WTC11 (cell line): ENCODE measurements at regions not wholly inside any gene's neighbourhood (a gene's known extent, or its start where the extent isn't known, plus 50 kb on each side); places are given as distances from the start of the nearest gene placed in this dataset.

Experiments
- ATAC-seq: fragments of 200-7000 bp; cut with Tn5 transposase; 2 replicates; pipeline ENCODE4 v1.10.0; 2021; ENCODE audit warnings: mild to moderate bottlenecking, moderate library complexity
- CTCF ChIA-PET: fragments of 300-600 bp; sonication (Branson Sonifier 250); formaldehyde crosslinking; loops from one replicate; lab custom pipeline; 2021; ENCODE audit warnings: antibody characterized with exemption; lab: Charles Lee
- POLR2A ChIA-PET: fragments of 350-600 bp; sonication (Branson Sonifier 250); formaldehyde crosslinking; loops from one replicate; lab custom pipeline; 2021; ENCODE audit warnings: antibody characterized with exemption; lab: Charles Lee
- DNase-seq: peaks from one replicate; pipeline ENCODE4 v3.0.0; 2021; ENCODE audit warnings: low spot score
- H3K27ac Mint-ChIP-seq: 2 replicates; pipeline ENCODE4 v1.8.0; 2021; ENCODE audit warnings: mixed read lengths
- H3K27me3 Mint-ChIP-seq: 2 replicates; pipeline ENCODE4 v1.8.0; 2021; ENCODE audit warnings: low read depth, mild to moderate bottlenecking, moderate library complexity, mixed read lengths
- H3K36me3 Mint-ChIP-seq: 2 replicates; pipeline ENCODE4 v1.8.0; 2021; ENCODE audit warnings: mixed read lengths
- H3K4me1 Mint-ChIP-seq: 2 replicates; pipeline ENCODE4 v1.8.0; 2022; ENCODE audit warnings: mixed read lengths
- H3K4me3 Mint-ChIP-seq: 2 replicates; pipeline ENCODE4 v1.8.0; 2021; ENCODE audit warnings: mild to moderate bottlenecking, moderate library complexity, mixed read lengths
- H3K9me3 Mint-ChIP-seq: 2 replicates; pipeline ENCODE4 v1.8.0; 2021; ENCODE audit warnings: mixed read lengths
- CBFB ChIP-seq: sonication (generic); formaldehyde crosslinking; IDR thresholded peaks from 2 replicates; pipeline ENCODE4 v1.8.1; 2022; ENCODE audit warnings: mild to moderate bottlenecking, low read depth, missing genetic modification reagents
- EMX1 ChIP-seq: fragments of 250-450 bp; sonication (Bioruptor Pico); IDR thresholded peaks from 2 replicates; pipeline ENCODE4 v1.8.0; 2021; ENCODE audit warnings: mild to moderate bottlenecking
- FOXP1 ChIP-seq: sonication (generic); formaldehyde crosslinking; IDR thresholded peaks from 2 replicates; pipeline ENCODE4 v1.8.0; 2022; ENCODE audit warnings: missing genetic modification reagents, mild to moderate bottlenecking, moderate library complexity, borderline replicate concordance
- HMGA2 ChIP-seq: fragments of 250-450 bp; sonication (Bioruptor Pico); IDR thresholded peaks from 2 replicates; pipeline ENCODE4 v1.4.0; 2021; ENCODE audit warnings: mild to moderate bottlenecking, moderate library complexity
- JAZF1 ChIP-seq: fragments of 250-450 bp; sonication (Bioruptor Pico); IDR thresholded peaks from 2 replicates; pipeline ENCODE4 v1.9.0; 2021; ENCODE audit warnings: moderate library complexity, mild to moderate bottlenecking, inconsistent platforms
- JUN ChIP-seq: sonication (generic); formaldehyde crosslinking; IDR thresholded peaks from 2 replicates; pipeline ENCODE4 v1.8.0; 2023; ENCODE audit warnings: mild to moderate bottlenecking, missing genetic modification reagents
- MXD4 ChIP-seq: fragments of 250-450 bp; sonication (Bioruptor Pico); IDR thresholded peaks from 2 replicates; pipeline ENCODE4 v1.8.0; 2021; ENCODE audit warnings: mild to moderate bottlenecking, moderate library complexity, borderline replicate concordance
- NFYB ChIP-seq: sonication (generic); formaldehyde crosslinking; conservative IDR thresholded peaks from 2 replicates; pipeline ENCODE4 v1.8.0; 2022; ENCODE audit warnings: low read depth, missing genetic modification reagents
- PRRX2 ChIP-seq: fragments of 250-450 bp; sonication (Bioruptor Pico); IDR thresholded peaks from 2 replicates; pipeline ENCODE4 v1.8.0; 2021; ENCODE audit warnings: mild to moderate bottlenecking
- RELA ChIP-seq: sonication (generic); formaldehyde crosslinking; IDR thresholded peaks from 2 replicates; pipeline ENCODE4 v1.8.1; 2022; ENCODE audit warnings: missing genetic modification reagents, mild to moderate bottlenecking, borderline replicate concordance
- SOX15 ChIP-seq: fragments of 250-450 bp; sonication (Bioruptor Pico); IDR thresholded peaks from 2 replicates; pipeline ENCODE4 v1.9.0; 2021; ENCODE audit warnings: mild to moderate bottlenecking
- TF ChIP-seq, protein P1 (sequence below): fragments of 250-450 bp; sonication (Bioruptor Pico); IDR thresholded peaks from 2 replicates; pipeline ENCODE4 v1.9.0; 2021; ENCODE audit warnings: mild to moderate bottlenecking, borderline replicate concordance
- TF ChIP-seq, protein P2 (sequence below): sonication (generic); formaldehyde crosslinking; IDR thresholded peaks from 2 replicates; pipeline ENCODE4 v1.8.0; 2023; ENCODE audit warnings: mild to moderate bottlenecking, missing genetic modification reagents
- TF ChIP-seq, protein P3 (sequence below): sonication (generic); formaldehyde crosslinking; IDR thresholded peaks from 2 replicates; pipeline ENCODE4 v1.8.0; 2022; ENCODE audit warnings: mild to moderate bottlenecking, missing genetic modification reagents
- TF ChIP-seq, protein P4 (sequence below): sonication (generic); formaldehyde crosslinking; IDR thresholded peaks from 2 replicates; pipeline ENCODE4 v1.8.0; 2023; ENCODE audit warnings: missing genetic modification reagents, mild to moderate bottlenecking, borderline replicate concordance

DNA sequence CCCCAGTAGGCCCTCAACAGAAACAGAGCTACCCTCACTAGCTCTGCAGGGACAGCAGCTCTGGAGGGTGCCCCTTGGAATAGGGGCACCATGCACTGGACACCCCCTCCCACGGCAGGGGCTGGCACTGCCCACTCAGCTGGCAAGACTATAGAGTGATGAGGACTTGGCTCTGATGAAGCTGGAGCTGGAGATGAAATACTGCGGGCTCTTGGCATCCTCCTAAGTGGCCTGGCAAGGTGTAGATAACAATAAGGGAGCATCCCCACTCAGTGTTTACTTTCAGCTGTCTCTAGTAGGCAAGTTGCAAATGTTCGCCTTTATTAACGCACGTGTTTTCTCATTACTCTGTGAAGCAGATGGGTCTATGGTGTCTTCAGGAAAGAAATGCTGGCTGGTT is 92.7 kb downstream of the PDCL3 start:
- H3K4me1 Mint-ChIP-seq, result no peaks in the 10 kb centered on the region
- H3K27ac Mint-ChIP-seq, result no peak overlapping the region
- ChIA-PET CTCF (no interaction called here), POLR2A (no interaction called here)
- 0 out of 2 replicates have a peak, but pooled peaks cover 5% of the 10 kb centered on the region for H3K9me3 Mint-ChIP-seq
- 0 out of 2 replicates have a peak, but pooled peaks cover 4% of the 10 kb centered on the region for H3K36me3 Mint-ChIP-seq
- TF ChIP-seq, protein P1, sequence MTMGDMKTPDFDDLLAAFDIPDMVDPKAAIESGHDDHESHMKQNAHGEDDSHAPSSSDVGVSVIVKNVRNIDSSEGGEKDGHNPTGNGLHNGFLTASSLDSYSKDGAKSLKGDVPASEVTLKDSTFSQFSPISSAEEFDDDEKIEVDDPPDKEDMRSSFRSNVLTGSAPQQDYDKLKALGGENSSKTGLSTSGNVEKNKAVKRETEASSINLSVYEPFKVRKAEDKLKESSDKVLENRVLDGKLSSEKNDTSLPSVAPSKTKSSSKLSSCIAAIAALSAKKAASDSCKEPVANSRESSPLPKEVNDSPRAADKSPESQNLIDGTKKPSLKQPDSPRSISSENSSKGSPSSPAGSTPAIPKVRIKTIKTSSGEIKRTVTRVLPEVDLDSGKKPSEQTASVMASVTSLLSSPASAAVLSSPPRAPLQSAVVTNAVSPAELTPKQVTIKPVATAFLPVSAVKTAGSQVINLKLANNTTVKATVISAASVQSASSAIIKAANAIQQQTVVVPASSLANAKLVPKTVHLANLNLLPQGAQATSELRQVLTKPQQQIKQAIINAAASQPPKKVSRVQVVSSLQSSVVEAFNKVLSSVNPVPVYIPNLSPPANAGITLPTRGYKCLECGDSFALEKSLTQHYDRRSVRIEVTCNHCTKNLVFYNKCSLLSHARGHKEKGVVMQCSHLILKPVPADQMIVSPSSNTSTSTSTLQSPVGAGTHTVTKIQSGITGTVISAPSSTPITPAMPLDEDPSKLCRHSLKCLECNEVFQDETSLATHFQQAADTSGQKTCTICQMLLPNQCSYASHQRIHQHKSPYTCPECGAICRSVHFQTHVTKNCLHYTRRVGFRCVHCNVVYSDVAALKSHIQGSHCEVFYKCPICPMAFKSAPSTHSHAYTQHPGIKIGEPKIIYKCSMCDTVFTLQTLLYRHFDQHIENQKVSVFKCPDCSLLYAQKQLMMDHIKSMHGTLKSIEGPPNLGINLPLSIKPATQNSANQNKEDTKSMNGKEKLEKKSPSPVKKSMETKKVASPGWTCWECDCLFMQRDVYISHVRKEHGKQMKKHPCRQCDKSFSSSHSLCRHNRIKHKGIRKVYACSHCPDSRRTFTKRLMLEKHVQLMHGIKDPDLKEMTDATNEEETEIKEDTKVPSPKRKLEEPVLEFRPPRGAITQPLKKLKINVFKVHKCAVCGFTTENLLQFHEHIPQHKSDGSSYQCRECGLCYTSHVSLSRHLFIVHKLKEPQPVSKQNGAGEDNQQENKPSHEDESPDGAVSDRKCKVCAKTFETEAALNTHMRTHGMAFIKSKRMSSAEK (CRISPR knock-in tag), result no peak
- TF ChIP-seq, protein P2, sequence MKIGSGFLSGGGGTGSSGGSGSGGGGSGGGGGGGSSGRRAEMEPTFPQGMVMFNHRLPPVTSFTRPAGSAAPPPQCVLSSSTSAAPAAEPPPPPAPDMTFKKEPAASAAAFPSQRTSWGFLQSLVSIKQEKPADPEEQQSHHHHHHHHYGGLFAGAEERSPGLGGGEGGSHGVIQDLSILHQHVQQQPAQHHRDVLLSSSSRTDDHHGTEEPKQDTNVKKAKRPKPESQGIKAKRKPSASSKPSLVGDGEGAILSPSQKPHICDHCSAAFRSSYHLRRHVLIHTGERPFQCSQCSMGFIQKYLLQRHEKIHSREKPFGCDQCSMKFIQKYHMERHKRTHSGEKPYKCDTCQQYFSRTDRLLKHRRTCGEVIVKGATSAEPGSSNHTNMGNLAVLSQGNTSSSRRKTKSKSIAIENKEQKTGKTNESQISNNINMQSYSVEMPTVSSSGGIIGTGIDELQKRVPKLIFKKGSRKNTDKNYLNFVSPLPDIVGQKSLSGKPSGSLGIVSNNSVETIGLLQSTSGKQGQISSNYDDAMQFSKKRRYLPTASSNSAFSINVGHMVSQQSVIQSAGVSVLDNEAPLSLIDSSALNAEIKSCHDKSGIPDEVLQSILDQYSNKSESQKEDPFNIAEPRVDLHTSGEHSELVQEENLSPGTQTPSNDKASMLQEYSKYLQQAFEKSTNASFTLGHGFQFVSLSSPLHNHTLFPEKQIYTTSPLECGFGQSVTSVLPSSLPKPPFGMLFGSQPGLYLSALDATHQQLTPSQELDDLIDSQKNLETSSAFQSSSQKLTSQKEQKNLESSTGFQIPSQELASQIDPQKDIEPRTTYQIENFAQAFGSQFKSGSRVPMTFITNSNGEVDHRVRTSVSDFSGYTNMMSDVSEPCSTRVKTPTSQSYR (CRISPR knock-in tag), result no peak
- TF ChIP-seq HMGA2 (CRISPR knock-in tag), result no peak
- H3K4me3 Mint-ChIP-seq, result no peak overlapping the region
- no peak for ATAC-seq
- H3K27me3 Mint-ChIP-seq, result no peaks in the 10 kb centered on the region
- DNase-seq, result no peak

DNA sequence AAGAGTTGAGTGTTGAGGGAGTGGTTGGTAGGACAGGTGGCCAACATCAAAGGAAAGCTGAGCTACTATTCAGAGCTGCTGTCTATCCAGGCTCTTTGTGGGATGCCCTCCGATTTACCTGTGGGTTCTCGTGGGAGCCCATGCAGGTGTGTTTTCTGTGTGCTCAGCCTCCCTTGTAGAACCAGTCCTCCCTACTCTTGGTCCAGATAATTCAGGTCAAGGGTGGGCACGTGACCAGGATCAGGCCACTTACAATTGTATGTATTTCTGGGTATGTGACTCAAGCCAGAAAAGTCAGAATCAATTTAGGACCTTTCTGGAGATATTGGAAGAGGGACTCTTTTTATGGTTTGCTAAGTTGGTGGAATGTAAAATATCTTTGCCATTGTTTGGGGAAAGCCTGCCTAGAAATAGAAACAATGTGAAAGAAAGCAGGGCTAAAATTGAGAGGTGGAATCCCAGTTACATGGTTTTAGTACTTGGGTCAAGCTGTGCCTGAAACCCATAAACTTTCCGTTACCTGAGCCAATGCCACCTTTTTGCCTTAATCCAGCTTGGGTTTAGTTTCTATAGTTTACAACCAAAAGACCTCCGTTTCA is 93.2 kb downstream of the PDCL3 start:
- H3K9me3 Mint-ChIP-seq, result 0 out of 2 replicates have a peak, but pooled peaks cover 5% of the 10 kb centered on the region
- TF ChIP-seq MXD4 (CRISPR knock-in tag), result no peak
- TF ChIP-seq, protein P3, sequence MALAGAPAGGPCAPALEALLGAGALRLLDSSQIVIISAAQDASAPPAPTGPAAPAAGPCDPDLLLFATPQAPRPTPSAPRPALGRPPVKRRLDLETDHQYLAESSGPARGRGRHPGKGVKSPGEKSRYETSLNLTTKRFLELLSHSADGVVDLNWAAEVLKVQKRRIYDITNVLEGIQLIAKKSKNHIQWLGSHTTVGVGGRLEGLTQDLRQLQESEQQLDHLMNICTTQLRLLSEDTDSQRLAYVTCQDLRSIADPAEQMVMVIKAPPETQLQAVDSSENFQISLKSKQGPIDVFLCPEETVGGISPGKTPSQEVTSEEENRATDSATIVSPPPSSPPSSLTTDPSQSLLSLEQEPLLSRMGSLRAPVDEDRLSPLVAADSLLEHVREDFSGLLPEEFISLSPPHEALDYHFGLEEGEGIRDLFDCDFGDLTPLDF (CRISPR knock-in tag), result no peak
- no peak for TF ChIP-seq RELA (CRISPR knock-in tag)
- no peak for ATAC-seq
- H3K4me3 Mint-ChIP-seq, result no peak overlapping the region
- CTCF ChIA-PET, result no interaction called here
- no peak for DNase-seq
- no peaks in the 10 kb centered on the region for H3K4me1 Mint-ChIP-seq
- H3K36me3 Mint-ChIP-seq, result 0 out of 2 replicates have a peak, but pooled peaks cover 4% of the 10 kb centered on the region
- H3K27ac Mint-ChIP-seq, result no peak overlapping the region
- no peaks in the 10 kb centered on the region for H3K27me3 Mint-ChIP-seq
- POLR2A ChIA-PET, result no interaction called here

DNA sequence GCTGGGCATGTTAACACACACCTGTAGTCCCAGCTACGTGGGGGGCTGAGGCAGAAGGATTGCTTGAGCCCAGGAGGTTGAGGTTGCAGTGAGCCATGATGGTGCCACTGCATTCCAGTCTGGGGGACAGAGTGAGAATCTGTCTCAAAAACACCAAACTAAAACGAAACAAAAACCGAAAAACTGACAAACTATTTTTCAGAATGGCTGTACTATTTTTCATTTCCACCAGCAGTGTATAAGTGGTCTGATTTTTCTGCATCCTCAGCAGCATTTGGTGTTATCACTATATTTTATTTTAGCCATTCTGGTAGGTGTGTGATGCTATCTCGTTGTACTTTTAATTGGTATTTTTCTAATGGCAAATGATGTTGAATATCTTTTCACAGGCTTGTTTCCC is 95.2 kb downstream of the PDCL3 start:
- peaks cover 8% of the 10 kb centered on the region for H3K9me3 Mint-ChIP-seq
- ATAC-seq, result no peak
- ChIA-PET POLR2A (no interaction called here), CTCF (interaction anchor here (1.2 kb wide), 1 partner anchor 47 kb away, joined by 3 read pairs; no protein-coding TSS in a partner anchor)
- no peaks in the 10 kb centered on the region for H3K4me1 Mint-ChIP-seq
- no peak overlapping the region for H3K27ac Mint-ChIP-seq
- no peaks in the 10 kb centered on the region for H3K27me3 Mint-ChIP-seq
- no peak for DNase-seq
- 0 out of 2 replicates have a peak, but pooled peaks cover 4% of the 10 kb centered on the region for H3K36me3 Mint-ChIP-seq
- no peak overlapping the region for H3K4me3 Mint-ChIP-seq
- TF ChIP-seq PRRX2 (CRISPR knock-in tag) (no peak), JUN (CRISPR knock-in tag) (no peak), RELA (CRISPR knock-in tag) (no peak), HMGA2 (CRISPR knock-in tag) (no peak), NFYB (CRISPR knock-in tag) (no peak), MXD4 (CRISPR knock-in tag) (no peak), FOXP1 (CRISPR knock-in tag) (no peak), EMX1 (no peak), CBFB (CRISPR knock-in tag) (no peak), JAZF1 (no peak), SOX15 (no peak)
- TF ChIP-seq, protein P2 (CRISPR knock-in tag), result no peak
- TF ChIP-seq, protein P4, sequence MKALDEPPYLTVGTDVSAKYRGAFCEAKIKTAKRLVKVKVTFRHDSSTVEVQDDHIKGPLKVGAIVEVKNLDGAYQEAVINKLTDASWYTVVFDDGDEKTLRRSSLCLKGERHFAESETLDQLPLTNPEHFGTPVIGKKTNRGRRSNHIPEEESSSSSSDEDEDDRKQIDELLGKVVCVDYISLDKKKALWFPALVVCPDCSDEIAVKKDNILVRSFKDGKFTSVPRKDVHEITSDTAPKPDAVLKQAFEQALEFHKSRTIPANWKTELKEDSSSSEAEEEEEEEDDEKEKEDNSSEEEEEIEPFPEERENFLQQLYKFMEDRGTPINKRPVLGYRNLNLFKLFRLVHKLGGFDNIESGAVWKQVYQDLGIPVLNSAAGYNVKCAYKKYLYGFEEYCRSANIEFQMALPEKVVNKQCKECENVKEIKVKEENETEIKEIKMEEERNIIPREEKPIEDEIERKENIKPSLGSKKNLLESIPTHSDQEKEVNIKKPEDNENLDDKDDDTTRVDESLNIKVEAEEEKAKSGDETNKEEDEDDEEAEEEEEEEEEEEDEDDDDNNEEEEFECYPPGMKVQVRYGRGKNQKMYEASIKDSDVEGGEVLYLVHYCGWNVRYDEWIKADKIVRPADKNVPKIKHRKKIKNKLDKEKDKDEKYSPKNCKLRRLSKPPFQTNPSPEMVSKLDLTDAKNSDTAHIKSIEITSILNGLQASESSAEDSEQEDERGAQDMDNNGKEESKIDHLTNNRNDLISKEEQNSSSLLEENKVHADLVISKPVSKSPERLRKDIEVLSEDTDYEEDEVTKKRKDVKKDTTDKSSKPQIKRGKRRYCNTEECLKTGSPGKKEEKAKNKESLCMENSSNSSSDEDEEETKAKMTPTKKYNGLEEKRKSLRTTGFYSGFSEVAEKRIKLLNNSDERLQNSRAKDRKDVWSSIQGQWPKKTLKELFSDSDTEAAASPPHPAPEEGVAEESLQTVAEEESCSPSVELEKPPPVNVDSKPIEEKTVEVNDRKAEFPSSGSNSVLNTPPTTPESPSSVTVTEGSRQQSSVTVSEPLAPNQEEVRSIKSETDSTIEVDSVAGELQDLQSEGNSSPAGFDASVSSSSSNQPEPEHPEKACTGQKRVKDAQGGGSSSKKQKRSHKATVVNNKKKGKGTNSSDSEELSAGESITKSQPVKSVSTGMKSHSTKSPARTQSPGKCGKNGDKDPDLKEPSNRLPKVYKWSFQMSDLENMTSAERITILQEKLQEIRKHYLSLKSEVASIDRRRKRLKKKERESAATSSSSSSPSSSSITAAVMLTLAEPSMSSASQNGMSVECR, result no peak
